HG03442 (cell line): ENCODE measurements at regions not wholly inside any gene's neighbourhood (a gene's known extent, or its start where the extent isn't known, plus 50 kb on each side); places are given as distances from the start of the nearest gene placed in this dataset.
"Not testable (repeated sequence)": the region's sequence is repeated elsewhere in the genome, so short reads cannot be mapped to it uniquely, and the experiment has no call there.

ENCODE experiments used
- ATAC-seq: cut with Tn5 transposase; IDR thresholded peaks from one replicate; pipeline ENCODE4 v1.9.1; 2021; ENCODE audit warnings: mild to moderate bottlenecking, moderate library complexity; ENCODE audit not compliant: unreplicated experiment

GRCh38 chrX:137212078-137212632 lies 178.4 kb upstream of the GPR101 start:
- no peak for ATAC-seq

GRCh38 chrX:137198040-137198439 lies 164.2 kb upstream of the GPR101 start:
- ATAC-seq: no peak

- ATAC-seq: no peak
Measured at GRCh38 chrX:137195991-137196390, 162.2 kb upstream of the GPR101 start.

- no peak for ATAC-seq
Measured at GRCh38 chrX:137195296-137195695, 161.5 kb upstream of the GPR101 start.

- ATAC-seq: peak; percentile 57
Measured at GRCh38 chrX:137194164-137194563, 160.4 kb upstream of the GPR101 start.

GRCh38 chrX:137187540-137187939 lies 153.7 kb upstream of the GPR101 start:
- ATAC-seq: no peak

GRCh38 chrX:137178392-137178791 lies 144.6 kb upstream of the GPR101 start:
- ATAC-seq: no peak

- no peak for ATAC-seq
Measured at GRCh38 chrX:137172317-137172948, 138.6 kb upstream of the GPR101 start.

GRCh38 chrX:137171626-137172025 lies 137.8 kb upstream of the GPR101 start:
- no peak for ATAC-seq

- no peak for ATAC-seq
Measured at GRCh38 chrX:137166591-137166990, 132.8 kb upstream of the GPR101 start.

- ATAC-seq: no peak
Measured at GRCh38 chrX:137164329-137164728, 130.5 kb upstream of the GPR101 start.

- ATAC-seq: no peak
Measured at GRCh38 chrX:137151403-137151802, 117.6 kb upstream of the GPR101 start.

GRCh38 chrX:137143864-137144263 lies 110.1 kb upstream of the GPR101 start:
- no peak for ATAC-seq

GRCh38 chrX:137122651-137123050 lies 88.9 kb upstream of the GPR101 start:
- ATAC-seq: not testable (repeated sequence)

- no peak for ATAC-seq
Measured at GRCh38 chrX:137119049-137119448, 85.3 kb upstream of the GPR101 start.

- ATAC-seq: no peak
Measured at GRCh38 chrX:137118536-137118935, 84.7 kb upstream of the GPR101 start.

GRCh38 chrX:137118136-137118535 lies 84.3 kb upstream of the GPR101 start:
- no peak for ATAC-seq

GRCh38 chrX:137107877-137108276 lies 74.1 kb upstream of the GPR101 start:
- ATAC-seq: not testable (repeated sequence)

- no peak for ATAC-seq
Measured at GRCh38 chrX:137101273-137101990, 67.6 kb upstream of the GPR101 start.
